ENCODE measurements at regions not wholly inside any gene's neighbourhood (a gene's known extent, or its start where the extent isn't known, plus 50 kb on each side); places are given as distances from the start of the nearest gene placed in this dataset.

DNA sequence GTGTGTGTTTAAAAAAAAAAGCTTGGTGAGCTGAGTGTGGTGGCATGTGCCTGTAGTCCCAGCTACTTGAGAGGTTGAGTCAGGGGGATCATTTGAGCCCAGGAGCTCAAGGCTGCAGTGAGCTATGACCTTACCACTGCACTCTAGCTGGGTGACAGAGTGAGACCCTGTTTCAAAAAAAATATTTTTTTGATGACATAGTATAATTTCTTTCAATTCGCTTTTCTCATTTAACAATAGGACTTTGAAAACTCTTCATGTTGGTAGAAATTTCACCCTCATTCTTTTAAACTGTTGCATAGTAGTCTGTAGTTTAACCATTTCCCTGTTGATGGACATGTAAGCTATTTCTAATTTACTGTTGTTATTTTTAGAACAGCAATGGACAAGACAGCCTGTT, 55.7 kb upstream of the EXOC6 start:
- DNase-seq (ENCODE audit: low spot score) = no peak
